ENCODE measurements at regions not wholly inside any gene's neighbourhood (a gene's known extent, or its start where the extent isn't known, plus 50 kb on each side); places are given as distances from the start of the nearest gene placed in this dataset.

DNA sequence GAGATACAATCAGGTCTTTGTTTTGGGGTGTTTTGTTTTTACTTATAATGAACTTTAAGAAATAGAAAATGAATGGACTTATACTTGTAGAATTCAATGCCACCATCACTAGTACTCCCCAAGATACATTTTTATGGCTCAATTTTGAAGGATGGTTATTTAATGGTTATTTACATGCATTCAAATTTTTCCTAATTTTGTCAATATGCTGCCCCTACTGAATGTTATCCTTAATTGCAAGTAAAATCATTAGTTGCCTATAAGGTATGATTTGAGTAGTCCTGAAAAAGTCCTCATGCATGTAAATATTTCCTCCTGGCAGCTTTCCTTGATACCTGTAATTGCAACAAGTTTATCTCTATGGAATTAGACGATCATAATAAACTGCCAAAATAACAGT lies 391.2 kb downstream of the BCAT1 start:
- POLR2A ChIA-PET (ENCODE audit: unreplicated experiment), result no interaction called here

More for the DNA sequence above, 391.2 kb downstream of the BCAT1 start:
- Histone ChIP-seq H2BK20ac (ENCODE audit: low read depth, low read length) (no peak overlapping the region), H3K79me1 (ENCODE audit: low read depth in 1 of 2, low read length in 2 of 2) (peaks cover 28 to 57% of the 10 kb centered on the region in 2 experiments), H2BK5ac (ENCODE audit: low read depth, low read length, poor library complexity, severe bottlenecking) (no peak overlapping the region), H3K4ac (ENCODE audit: low read depth, low read length) (no peak overlapping the region), H3K36me3 (ENCODE audit: control insufficient read depth, insufficient read depth, low read length) (no peaks in the 10 kb centered on the region), H2BK120ac (ENCODE audit: low read depth, low read length) (no peak overlapping the region), H3K56ac (ENCODE audit: extremely low read depth, insufficient read depth, low read length) (no peak overlapping the region), H2BK15ac (ENCODE audit: low read depth, low read length) (no peak overlapping the region), H4K5ac (ENCODE audit: low read depth, low read length) (no peak overlapping the region), H3K4me3 (ENCODE audit: insufficient read depth, low read depth, low read length) (no peak overlapping the region), H3K9ac (ENCODE audit: low read depth, low read length) (no peak overlapping the region), H3K9me3 (ENCODE audit: control insufficient read depth, insufficient read depth, low read length) (no peaks in the 10 kb centered on the region), H2AK9ac (replicated peaks; ENCODE audit: low read depth, low read length, poor library complexity) (no peak overlapping the region), H4K91ac (ENCODE audit: insufficient read depth, low read depth, low read length) (no peak overlapping the region), H3K4me2 (ENCODE audit: low read depth, low read length) (no peak overlapping the region), H2AK5ac (ENCODE audit: low read depth, low read length) (no peak overlapping the region), H2AFZ (replicated peaks; ENCODE audit: low read length, poor library complexity) (no peak overlapping the region), H3K27me3 (ENCODE audit: control insufficient read depth, insufficient read depth, low read length) (no peaks in the 10 kb centered on the region), H3K18ac (ENCODE audit: low read depth, low read length) (no peak overlapping the region), H3K27ac (ENCODE audit: insufficient read depth, low read length) (no peak overlapping the region), H3K14ac (replicated peaks; ENCODE audit: low read depth, low read length) (no peak overlapping the region), H4K20me1 (ENCODE audit: insufficient read depth, low read length) (peaks cover 5% of the 10 kb centered on the region; the same call in 1 of the 2 replicates), H3K4me1 (ENCODE audit: control insufficient read depth, insufficient read depth, low read length) (peaks cover 7% of the 10 kb centered on the region; the same call in 1 of the 2 replicates), H4K8ac (ENCODE audit: low read depth in 2 of 2, low read length in 2 of 2) (no peak overlapping the region), H3K23ac (ENCODE audit: low read depth, low read length) (no peak overlapping the region), H3K9me1 (ENCODE audit: insufficient read depth, low read length) (no peaks in the 10 kb centered on the region)
- ATAC-seq (ENCODE audit: low read depth) (no peak), DNase-seq (no peak)
- CTCF ChIA-PET, result no interaction called here
- in situ Hi-C loops (cut with MboI; ENCODE audit: low sequenced_read_pairs) (loop anchor here (25.0 kb wide), 1 partner anchor 445 kb away; no protein-coding TSS in a partner anchor), dilution Hi-C loops (cut with HindIII; ENCODE audit: low sequenced_read_pairs, unreplicated experiment) (no loop called here), intact Hi-C loops (cut with micrococcal nuclease) (no loop called here)
- WGBS, 2 experiments (ENCODE audit: extremely low coverage in 2 of 2, insufficient read length in 1 of 2), result no CpG with 5 or more reads among the region's 1 CpG
- TF ChIP-seq MAZ (IDR thresholded peaks at IDR 0.05; ENCODE audit: borderline replicate concordance, low read depth, low read length) (no peak), CEBPB (IDR thresholded peaks at IDR 0.05; ENCODE audit: low read depth, low read length) (no peak), FOS (IDR thresholded peaks at IDR 0.05; ENCODE audit: low read depth, low read length) (no peak), RAD21 (IDR thresholded peaks at IDR 0.05; ENCODE audit: low read length) (no peak), MXI1 (IDR thresholded peaks at IDR 0.05; ENCODE audit: borderline replicate concordance, low read depth, low read length) (no peak), RFX5 (IDR thresholded peaks at IDR 0.05; ENCODE audit: low read depth, low read length) (no peak), RCOR1 (IDR thresholded peaks at IDR 0.05; ENCODE audit: insufficient replicate concordance, low read length) (no peak)
- TF ChIP-seq, protein P1, sequence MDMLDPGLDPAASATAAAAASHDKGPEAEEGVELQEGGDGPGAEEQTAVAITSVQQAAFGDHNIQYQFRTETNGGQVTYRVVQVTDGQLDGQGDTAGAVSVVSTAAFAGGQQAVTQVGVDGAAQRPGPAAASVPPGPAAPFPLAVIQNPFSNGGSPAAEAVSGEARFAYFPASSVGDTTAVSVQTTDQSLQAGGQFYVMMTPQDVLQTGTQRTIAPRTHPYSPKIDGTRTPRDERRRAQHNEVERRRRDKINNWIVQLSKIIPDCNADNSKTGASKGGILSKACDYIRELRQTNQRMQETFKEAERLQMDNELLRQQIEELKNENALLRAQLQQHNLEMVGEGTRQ (IDR thresholded peaks at IDR 0.05; ENCODE audit: low read depth, low read length), result no peak
- TF ChIP-seq, protein P2, sequence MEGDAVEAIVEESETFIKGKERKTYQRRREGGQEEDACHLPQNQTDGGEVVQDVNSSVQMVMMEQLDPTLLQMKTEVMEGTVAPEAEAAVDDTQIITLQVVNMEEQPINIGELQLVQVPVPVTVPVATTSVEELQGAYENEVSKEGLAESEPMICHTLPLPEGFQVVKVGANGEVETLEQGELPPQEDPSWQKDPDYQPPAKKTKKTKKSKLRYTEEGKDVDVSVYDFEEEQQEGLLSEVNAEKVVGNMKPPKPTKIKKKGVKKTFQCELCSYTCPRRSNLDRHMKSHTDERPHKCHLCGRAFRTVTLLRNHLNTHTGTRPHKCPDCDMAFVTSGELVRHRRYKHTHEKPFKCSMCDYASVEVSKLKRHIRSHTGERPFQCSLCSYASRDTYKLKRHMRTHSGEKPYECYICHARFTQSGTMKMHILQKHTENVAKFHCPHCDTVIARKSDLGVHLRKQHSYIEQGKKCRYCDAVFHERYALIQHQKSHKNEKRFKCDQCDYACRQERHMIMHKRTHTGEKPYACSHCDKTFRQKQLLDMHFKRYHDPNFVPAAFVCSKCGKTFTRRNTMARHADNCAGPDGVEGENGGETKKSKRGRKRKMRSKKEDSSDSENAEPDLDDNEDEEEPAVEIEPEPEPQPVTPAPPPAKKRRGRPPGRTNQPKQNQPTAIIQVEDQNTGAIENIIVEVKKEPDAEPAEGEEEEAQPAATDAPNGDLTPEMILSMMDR (conservative IDR thresholded peaks at IDR 0.05; ENCODE audit: low read depth, low read length), result no peak
- BruUV-seq (replicated peaks), result no TSS peak

All from IMR-90 (cell line).